HEK293 (cell line): ENCODE measurements at regions not wholly inside any gene's neighbourhood (a gene's known extent, or its start where the extent isn't known, plus 50 kb on each side); places are given as distances from the start of the nearest gene placed in this dataset.

Experiments used
- CTCF ChIA-PET: fragments of 350-600 bp; formaldehyde crosslinking; extraction: SDS; loops from one replicate; lab custom pipeline; 2021; ENCODE audit warnings: antibody characterized with exemption; lab: Yijun Ruan, JAX
- POLR2A ChIA-PET: fragments of 300-600 bp; formaldehyde crosslinking; extraction: SDS; loops from one replicate; lab custom pipeline; 2020; ENCODE audit warnings: antibody characterized with exemption, inconsistent platforms; lab: Yijun Ruan, JAX
- H3K27ac ChIP-seq: fragments of 200-500 bp; sonication (Bioruptor generic); 2 replicates; pipeline ENCODE4 v1.5.1; 2014; ENCODE audit warnings: low read depth, low read length, control low read depth, inconsistent platforms; ENCODE audit errors: extremely low read depth
- H3K36me3 ChIP-seq, 2 experiments: fragments of 200-500 bp in 1 of 2; sonication (Bioruptor generic) in 1 of 2; 1 replicate in 1 of 2; 2 replicates in 1 of 2; pipeline ENCODE4 v1.5.1; 2014 to 2017; ENCODE audit warnings: inconsistent platforms in 2 of 2, low read length in 2 of 2; ENCODE audit not compliant: control insufficient read depth in 2 of 2, insufficient read depth in 1 of 2
- H3K4me1 ChIP-seq: fragments of 200-500 bp; sonication (Bioruptor generic); 2 replicates; pipeline ENCODE4 v1.5.1; 2014; ENCODE audit warnings: mild to moderate bottlenecking, low read length, inconsistent platforms; ENCODE audit not compliant: control insufficient read depth, insufficient read depth
- H3K4me3 ChIP-seq: 2 replicates; pipeline ENCODE4 v1.5.1; 2011; ENCODE audit warnings: low read depth, mild to moderate bottlenecking, control low read depth, low read length, moderate library complexity
- H3K9me3 ChIP-seq: fragments of 200-500 bp; sonication (Bioruptor generic); 2 replicates; pipeline ENCODE4 v1.5.1; 2014; ENCODE audit warnings: low read depth, low read length, inconsistent platforms; ENCODE audit not compliant: control insufficient read depth, insufficient read depth
- MZF1 ChIP-seq: fragments of 450-650 bp; formaldehyde crosslinking; IDR thresholded peaks from 2 replicates; pipeline ENCODE4 v1.5.1; 2017; ENCODE audit warnings: missing biosample characterization, missing genetic modification characterization, borderline replicate concordance
- PRDM1 ChIP-seq: fragments of 450-650 bp; formaldehyde crosslinking; IDR thresholded peaks from 2 replicates; pipeline ENCODE4; 2016; ENCODE audit warnings: missing biosample characterization, missing genetic modification characterization
- WT1 ChIP-seq: fragments of 450-650 bp; formaldehyde crosslinking; IDR thresholded peaks from 2 replicates; pipeline ENCODE4 v1.5.1; 2016; ENCODE audit warnings: missing biosample characterization, missing genetic modification characterization
- ZBTB21 ChIP-seq: fragments of 450-650 bp; formaldehyde crosslinking; IDR thresholded peaks from 2 replicates; pipeline ENCODE4 v1.5.1; 2017; ENCODE audit warnings: missing biosample characterization, missing genetic modification characterization
- ZNF16 ChIP-seq: fragments of 450-650 bp; formaldehyde crosslinking; IDR thresholded peaks from 2 replicates; pipeline ENCODE4 v1.5.1; 2016; ENCODE audit warnings: low read depth, missing biosample characterization, missing genetic modification characterization
- ZNF24 ChIP-seq: fragments of 450-650 bp; formaldehyde crosslinking; IDR thresholded peaks from 2 replicates; pipeline ENCODE4 v1.5.1; 2016; ENCODE audit warnings: missing biosample characterization, missing genetic modification characterization
- ZNF514 ChIP-seq: fragments of 450-650 bp; formaldehyde crosslinking; IDR thresholded peaks from 2 replicates; pipeline ENCODE4 v1.5.1; 2016; ENCODE audit warnings: missing biosample characterization, missing genetic modification characterization
- ZNF629 ChIP-seq: fragments of 450-650 bp; formaldehyde crosslinking; IDR thresholded peaks from 2 replicates; pipeline ENCODE4 v1.5.1; 2017; ENCODE audit warnings: missing biosample characterization, missing genetic modification characterization
- ZNF747 ChIP-seq: fragments of 450-650 bp; formaldehyde crosslinking; IDR thresholded peaks from 2 replicates; pipeline ENCODE4 v1.5.1; 2016; ENCODE audit warnings: missing biosample characterization, missing genetic modification characterization
- TF ChIP-seq, protein P1 (sequence below): fragments of 450-650 bp; formaldehyde crosslinking; conservative IDR thresholded peaks from 2 replicates; pipeline ENCODE4 v1.5.1; 2016; ENCODE audit warnings: low read depth, missing biosample characterization, missing genetic modification characterization
- TF ChIP-seq, protein P2 (sequence below): fragments of 450-650 bp; formaldehyde crosslinking; IDR thresholded peaks from 2 replicates; pipeline ENCODE4 v1.5.1; 2016; ENCODE audit warnings: missing biosample characterization, missing genetic modification characterization
- TF ChIP-seq, protein P3 (sequence below): fragments of 450-650 bp; formaldehyde crosslinking; IDR thresholded peaks from 2 replicates; pipeline ENCODE4 v1.5.0; 2017; ENCODE audit warnings: missing biosample characterization, missing genetic modification characterization, borderline replicate concordance
- TF ChIP-seq, protein P4 (sequence below): fragments of 450-650 bp; formaldehyde crosslinking; IDR thresholded peaks from 2 replicates; pipeline ENCODE4 v1.5.1; 2016; ENCODE audit warnings: missing biosample characterization, missing genetic modification characterization
- TF ChIP-seq, protein P5 (sequence below): fragments of 450-650 bp; formaldehyde crosslinking; IDR thresholded peaks from 2 replicates; pipeline ENCODE4 v1.5.1; 2016; ENCODE audit warnings: missing biosample characterization, missing genetic modification characterization, borderline replicate concordance
- TF ChIP-seq, protein P6 (sequence below): fragments of 450-650 bp; formaldehyde crosslinking; IDR thresholded peaks from 2 replicates; pipeline ENCODE4 v1.5.1; 2016; ENCODE audit warnings: missing biosample characterization, missing genetic modification characterization, borderline replicate concordance

DNA sequence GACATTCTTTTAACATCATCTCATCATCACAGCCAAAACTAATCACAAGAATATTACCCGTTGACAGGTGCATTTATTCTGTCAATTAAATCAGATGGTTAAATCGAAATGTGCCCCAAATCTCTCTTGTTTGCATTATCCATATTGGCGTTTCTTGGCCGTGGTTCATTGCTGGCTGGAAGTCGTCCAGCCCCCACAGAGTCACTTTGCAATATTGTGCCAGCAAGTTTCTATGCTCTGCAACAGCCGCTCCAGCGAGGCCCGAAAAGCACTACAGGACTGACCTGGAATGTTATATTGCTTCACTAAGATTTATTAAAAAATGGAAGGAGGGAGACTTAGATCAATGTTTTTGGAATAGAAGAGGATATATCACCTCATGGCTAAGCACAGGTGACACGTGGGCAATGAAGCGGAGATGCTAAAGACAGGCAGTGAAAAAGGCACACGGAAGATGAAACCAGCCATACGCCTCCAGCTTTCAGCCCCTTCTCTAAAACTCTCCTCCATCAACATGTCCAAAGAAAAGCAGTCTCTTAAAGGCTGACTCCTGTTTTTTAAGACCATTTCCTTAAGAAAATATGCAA lies 176.8 kb upstream of the VRK2 start (continued):
- TF ChIP-seq, protein P1, sequence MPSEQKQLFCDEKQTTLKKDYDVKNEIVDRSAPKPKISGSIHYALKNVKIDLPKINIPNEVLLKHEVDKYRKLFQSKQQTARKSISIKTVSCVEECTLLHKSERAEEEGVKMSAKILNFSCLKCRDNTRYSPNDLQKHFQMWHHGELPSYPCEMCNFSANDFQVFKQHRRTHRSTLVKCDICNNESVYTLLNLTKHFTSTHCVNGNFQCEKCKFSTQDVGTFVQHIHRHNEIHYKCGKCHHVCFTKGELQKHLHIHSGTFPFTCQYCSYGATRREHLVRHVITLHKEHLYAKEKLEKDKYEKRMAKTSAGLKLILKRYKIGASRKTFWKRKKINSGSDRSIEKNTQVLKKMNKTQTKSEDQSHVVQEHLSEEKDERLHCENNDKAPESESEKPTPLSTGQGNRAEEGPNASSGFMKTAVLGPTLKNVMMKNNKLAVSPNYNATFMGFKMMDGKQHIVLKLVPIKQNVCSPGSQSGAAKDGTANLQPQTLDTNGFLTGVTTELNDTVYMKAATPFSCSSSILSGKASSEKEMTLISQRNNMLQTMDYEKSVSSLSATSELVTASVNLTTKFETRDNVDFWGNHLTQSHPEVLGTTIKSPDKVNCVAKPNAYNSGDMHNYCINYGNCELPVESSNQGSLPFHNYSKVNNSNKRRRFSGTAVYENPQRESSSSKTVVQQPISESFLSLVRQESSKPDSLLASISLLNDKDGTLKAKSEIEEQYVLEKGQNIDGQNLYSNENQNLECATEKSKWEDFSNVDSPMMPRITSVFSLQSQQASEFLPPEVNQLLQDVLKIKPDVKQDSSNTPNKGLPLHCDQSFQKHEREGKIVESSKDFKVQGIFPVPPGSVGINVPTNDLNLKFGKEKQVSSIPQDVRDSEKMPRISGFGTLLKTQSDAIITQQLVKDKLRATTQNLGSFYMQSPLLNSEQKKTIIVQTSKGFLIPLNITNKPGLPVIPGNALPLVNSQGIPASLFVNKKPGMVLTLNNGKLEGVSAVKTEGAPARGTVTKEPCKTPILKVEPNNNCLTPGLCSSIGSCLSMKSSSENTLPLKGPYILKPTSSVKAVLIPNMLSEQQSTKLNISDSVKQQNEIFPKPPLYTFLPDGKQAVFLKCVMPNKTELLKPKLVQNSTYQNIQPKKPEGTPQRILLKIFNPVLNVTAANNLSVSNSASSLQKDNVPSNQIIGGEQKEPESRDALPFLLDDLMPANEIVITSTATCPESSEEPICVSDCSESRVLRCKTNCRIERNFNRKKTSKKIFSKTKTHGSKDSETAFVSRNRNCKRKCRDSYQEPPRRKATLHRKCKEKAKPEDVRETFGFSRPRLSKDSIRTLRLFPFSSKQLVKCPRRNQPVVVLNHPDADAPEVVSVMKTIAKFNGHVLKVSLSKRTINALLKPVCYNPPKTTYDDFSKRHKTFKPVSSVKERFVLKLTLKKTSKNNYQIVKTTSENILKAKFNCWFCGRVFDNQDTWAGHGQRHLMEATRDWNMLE (tag by site-specific recombination), result no peak
- TF ChIP-seq, protein P2, sequence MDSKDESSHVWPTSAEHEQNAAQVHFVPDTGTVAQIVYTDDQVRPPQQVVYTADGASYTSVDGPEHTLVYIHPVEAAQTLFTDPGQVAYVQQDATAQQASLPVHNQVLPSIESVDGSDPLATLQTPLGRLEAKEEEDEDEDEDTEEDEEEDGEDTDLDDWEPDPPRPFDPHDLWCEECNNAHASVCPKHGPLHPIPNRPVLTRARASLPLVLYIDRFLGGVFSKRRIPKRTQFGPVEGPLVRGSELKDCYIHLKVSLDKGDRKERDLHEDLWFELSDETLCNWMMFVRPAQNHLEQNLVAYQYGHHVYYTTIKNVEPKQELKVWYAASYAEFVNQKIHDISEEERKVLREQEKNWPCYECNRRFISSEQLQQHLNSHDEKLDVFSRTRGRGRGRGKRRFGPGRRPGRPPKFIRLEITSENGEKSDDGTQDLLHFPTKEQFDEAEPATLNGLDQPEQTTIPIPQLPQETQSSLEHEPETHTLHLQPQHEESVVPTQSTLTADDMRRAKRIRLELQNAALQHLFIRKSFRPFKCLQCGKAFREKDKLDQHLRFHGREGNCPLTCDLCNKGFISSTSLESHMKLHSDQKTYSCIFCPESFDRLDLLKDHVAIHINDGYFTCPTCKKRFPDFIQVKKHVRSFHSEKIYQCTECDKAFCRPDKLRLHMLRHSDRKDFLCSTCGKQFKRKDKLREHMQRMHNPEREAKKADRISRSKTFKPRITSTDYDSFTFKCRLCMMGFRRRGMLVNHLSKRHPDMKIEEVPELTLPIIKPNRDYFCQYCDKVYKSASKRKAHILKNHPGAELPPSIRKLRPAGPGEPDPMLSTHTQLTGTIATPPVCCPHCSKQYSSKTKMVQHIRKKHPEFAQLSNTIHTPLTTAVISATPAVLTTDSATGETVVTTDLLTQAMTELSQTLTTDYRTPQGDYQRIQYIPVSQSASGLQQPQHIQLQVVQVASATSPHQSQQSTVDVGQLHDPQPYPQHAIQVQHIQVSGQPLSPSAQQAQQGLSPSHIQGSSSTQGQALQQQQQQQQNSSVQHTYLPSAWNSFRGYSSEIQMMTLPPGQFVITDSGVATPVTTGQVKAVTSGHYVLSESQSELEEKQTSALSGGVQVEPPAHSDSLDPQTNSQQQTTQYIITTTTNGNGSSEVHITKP (tag by site-specific recombination), result no peak
- TF ChIP-seq PRDM1 (tag by site-specific recombination), result no peak
- TF ChIP-seq MZF1 (tag by site-specific recombination), result no peak
- no peak for TF ChIP-seq ZNF24 (tag by site-specific recombination)
- no peak for TF ChIP-seq ZNF747 (tag by site-specific recombination)
- TF ChIP-seq, protein P3, sequence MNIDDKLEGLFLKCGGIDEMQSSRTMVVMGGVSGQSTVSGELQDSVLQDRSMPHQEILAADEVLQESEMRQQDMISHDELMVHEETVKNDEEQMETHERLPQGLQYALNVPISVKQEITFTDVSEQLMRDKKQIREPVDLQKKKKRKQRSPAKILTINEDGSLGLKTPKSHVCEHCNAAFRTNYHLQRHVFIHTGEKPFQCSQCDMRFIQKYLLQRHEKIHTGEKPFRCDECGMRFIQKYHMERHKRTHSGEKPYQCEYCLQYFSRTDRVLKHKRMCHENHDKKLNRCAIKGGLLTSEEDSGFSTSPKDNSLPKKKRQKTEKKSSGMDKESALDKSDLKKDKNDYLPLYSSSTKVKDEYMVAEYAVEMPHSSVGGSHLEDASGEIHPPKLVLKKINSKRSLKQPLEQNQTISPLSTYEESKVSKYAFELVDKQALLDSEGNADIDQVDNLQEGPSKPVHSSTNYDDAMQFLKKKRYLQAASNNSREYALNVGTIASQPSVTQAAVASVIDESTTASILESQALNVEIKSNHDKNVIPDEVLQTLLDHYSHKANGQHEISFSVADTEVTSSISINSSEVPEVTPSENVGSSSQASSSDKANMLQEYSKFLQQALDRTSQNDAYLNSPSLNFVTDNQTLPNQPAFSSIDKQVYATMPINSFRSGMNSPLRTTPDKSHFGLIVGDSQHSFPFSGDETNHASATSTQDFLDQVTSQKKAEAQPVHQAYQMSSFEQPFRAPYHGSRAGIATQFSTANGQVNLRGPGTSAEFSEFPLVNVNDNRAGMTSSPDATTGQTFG (tag by site-specific recombination), result no peak
- no peak for TF ChIP-seq ZNF514
- no peak for TF ChIP-seq ZNF629 (tag by site-specific recombination)
- TF ChIP-seq WT1 (tag by site-specific recombination), result no peak
- TF ChIP-seq, protein P4, sequence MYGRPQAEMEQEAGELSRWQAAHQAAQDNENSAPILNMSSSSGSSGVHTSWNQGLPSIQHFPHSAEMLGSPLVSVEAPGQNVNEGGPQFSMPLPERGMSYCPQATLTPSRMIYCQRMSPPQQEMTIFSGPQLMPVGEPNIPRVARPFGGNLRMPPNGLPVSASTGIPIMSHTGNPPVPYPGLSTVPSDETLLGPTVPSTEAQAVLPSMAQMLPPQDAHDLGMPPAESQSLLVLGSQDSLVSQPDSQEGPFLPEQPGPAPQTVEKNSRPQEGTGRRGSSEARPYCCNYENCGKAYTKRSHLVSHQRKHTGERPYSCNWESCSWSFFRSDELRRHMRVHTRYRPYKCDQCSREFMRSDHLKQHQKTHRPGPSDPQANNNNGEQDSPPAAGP (tag by site-specific recombination), result no peak

DNA sequence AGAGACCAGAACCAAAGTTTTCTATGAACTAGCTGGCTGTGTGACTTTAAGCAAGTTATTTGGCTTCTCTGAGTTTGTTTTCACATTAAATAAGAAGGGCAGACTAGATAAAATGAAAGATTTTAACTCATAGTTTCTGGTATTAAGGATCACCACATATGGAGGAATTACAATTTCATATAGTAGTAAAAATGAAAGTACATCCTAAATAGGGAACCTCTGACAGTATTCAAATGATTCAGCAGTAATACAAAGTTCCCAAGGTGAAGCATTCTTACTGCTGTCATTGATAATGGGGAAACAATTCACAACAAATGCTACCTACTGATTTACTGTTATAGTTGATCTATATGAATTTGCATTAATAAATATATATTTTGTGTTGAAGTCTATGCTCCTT lies 170.3 kb upstream of the VRK2 start:
- Histone ChIP-seq H3K9me3 (no peaks in the 10 kb centered on the region), H3K36me3 (no peaks in the 10 kb centered on the region), H3K4me1 (peaks cover 10% of the 10 kb centered on the region), H3K4me3 (no peak overlapping the region), H3K27ac (no peak overlapping the region)
- CTCF ChIA-PET, result no interaction called here
- POLR2A ChIA-PET, result no interaction called here
- TF ChIP-seq, protein P5, sequence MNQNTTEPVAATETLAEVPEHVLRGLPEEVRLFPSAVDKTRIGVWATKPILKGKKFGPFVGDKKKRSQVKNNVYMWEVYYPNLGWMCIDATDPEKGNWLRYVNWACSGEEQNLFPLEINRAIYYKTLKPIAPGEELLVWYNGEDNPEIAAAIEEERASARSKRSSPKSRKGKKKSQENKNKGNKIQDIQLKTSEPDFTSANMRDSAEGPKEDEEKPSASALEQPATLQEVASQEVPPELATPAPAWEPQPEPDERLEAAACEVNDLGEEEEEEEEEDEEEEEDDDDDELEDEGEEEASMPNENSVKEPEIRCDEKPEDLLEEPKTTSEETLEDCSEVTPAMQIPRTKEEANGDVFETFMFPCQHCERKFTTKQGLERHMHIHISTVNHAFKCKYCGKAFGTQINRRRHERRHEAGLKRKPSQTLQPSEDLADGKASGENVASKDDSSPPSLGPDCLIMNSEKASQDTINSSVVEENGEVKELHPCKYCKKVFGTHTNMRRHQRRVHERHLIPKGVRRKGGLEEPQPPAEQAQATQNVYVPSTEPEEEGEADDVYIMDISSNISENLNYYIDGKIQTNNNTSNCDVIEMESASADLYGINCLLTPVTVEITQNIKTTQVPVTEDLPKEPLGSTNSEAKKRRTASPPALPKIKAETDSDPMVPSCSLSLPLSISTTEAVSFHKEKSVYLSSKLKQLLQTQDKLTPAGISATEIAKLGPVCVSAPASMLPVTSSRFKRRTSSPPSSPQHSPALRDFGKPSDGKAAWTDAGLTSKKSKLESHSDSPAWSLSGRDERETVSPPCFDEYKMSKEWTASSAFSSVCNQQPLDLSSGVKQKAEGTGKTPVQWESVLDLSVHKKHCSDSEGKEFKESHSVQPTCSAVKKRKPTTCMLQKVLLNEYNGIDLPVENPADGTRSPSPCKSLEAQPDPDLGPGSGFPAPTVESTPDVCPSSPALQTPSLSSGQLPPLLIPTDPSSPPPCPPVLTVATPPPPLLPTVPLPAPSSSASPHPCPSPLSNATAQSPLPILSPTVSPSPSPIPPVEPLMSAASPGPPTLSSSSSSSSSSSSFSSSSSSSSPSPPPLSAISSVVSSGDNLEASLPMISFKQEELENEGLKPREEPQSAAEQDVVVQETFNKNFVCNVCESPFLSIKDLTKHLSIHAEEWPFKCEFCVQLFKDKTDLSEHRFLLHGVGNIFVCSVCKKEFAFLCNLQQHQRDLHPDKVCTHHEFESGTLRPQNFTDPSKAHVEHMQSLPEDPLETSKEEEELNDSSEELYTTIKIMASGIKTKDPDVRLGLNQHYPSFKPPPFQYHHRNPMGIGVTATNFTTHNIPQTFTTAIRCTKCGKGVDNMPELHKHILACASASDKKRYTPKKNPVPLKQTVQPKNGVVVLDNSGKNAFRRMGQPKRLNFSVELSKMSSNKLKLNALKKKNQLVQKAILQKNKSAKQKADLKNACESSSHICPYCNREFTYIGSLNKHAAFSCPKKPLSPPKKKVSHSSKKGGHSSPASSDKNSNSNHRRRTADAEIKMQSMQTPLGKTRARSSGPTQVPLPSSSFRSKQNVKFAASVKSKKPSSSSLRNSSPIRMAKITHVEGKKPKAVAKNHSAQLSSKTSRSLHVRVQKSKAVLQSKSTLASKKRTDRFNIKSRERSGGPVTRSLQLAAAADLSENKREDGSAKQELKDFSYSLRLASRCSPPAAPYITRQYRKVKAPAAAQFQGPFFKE (tag by site-specific recombination), result no peak
- no peak for TF ChIP-seq ZNF16 (tag by site-specific recombination)
- TF ChIP-seq ZBTB21, result no peak
- TF ChIP-seq, protein P6, sequence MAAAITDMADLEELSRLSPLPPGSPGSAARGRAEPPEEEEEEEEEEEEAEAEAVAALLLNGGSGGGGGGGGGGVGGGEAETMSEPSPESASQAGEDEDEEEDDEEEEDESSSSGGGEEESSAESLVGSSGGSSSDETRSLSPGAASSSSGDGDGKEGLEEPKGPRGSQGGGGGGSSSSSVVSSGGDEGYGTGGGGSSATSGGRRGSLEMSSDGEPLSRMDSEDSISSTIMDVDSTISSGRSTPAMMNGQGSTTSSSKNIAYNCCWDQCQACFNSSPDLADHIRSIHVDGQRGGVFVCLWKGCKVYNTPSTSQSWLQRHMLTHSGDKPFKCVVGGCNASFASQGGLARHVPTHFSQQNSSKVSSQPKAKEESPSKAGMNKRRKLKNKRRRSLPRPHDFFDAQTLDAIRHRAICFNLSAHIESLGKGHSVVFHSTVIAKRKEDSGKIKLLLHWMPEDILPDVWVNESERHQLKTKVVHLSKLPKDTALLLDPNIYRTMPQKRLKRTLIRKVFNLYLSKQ (tag by site-specific recombination), result no peak
